Fibroblast of lung (primary cell): ENCODE measurements at regions not wholly inside any gene's neighbourhood (a gene's known extent, or its start where the extent isn't known, plus 50 kb on each side); places are given as distances from the start of the nearest gene placed in this dataset.
A peak's percentile ranks its signal among the peaks of the same experiment; 100 is the strongest.

Experiments used
- DNase-seq, 2 donors: peaks; one replicate each; pipeline versions ENCODE4 v3.0.0 to v3.0.0-alpha.2; 2010; ENCODE audit warnings: low read depth in 2 of 2
- H2AFZ ChIP-seq: 2 replicates; pipeline ENCODE4 v1.5.1; 2012; ENCODE audit warnings: low read length, control low read depth, inconsistent platforms
- H3K27ac ChIP-seq: 2 replicates; pipeline ENCODE4 v1.5.1; 2011; ENCODE audit warnings: low read length, control low read depth; ENCODE audit not compliant: insufficient read depth
- H3K27me3 ChIP-seq: 2 replicates; pipeline ENCODE4 v1.5.1; 2011; ENCODE audit warnings: mild to moderate bottlenecking, low read length; ENCODE audit not compliant: control insufficient read depth, insufficient read depth
- H3K36me3 ChIP-seq: 2 replicates; pipeline ENCODE4 v1.5.1; 2011; ENCODE audit warnings: low read length; ENCODE audit not compliant: control insufficient read depth, insufficient read depth
- H3K4me1 ChIP-seq: 2 replicates; pipeline ENCODE4 v1.5.1; 2011; ENCODE audit warnings: low read length; ENCODE audit not compliant: control insufficient read depth, insufficient read depth; ENCODE audit errors: extremely low read depth
- H3K4me2 ChIP-seq: 2 replicates; pipeline ENCODE4 v1.5.1; 2011; ENCODE audit warnings: low read length, control low read depth; ENCODE audit not compliant: insufficient read depth; ENCODE audit errors: extremely low read depth
- H3K4me3 ChIP-seq, 4 experiments: fragments of 200-600 bp in 1 of 4; sonication (generic) in 1 of 4; replicated peaks in 1 of 4; 2 replicates each; pipeline ENCODE4 v1.5.1; 2011 to 2016; ENCODE audit warnings: low read length in 4 of 4, low read depth in 3 of 4, mild to moderate bottlenecking in 3 of 4, control low read depth in 2 of 4, inconsistent platforms in 1 of 4, mixed read lengths in 1 of 4; ENCODE audit not compliant: insufficient read depth in 1 of 4; ENCODE audit errors: control extremely low read depth in 1 of 4
- H3K79me2 ChIP-seq: 2 replicates; pipeline ENCODE4 v1.5.1; 2012; ENCODE audit warnings: mild to moderate bottlenecking, low read length, inconsistent platforms; ENCODE audit not compliant: control insufficient read depth, insufficient read depth
- H3K9ac ChIP-seq: 2 replicates; pipeline ENCODE4 v1.5.1; 2011; ENCODE audit warnings: mild to moderate bottlenecking, low read length, control low read depth; ENCODE audit not compliant: insufficient read depth
- H3K9me3 ChIP-seq: 2 replicates; pipeline ENCODE4 v1.5.1; 2012; ENCODE audit warnings: low read depth, low read length; ENCODE audit not compliant: control insufficient read depth, insufficient read depth
- H4K20me1 ChIP-seq: 2 replicates; pipeline ENCODE4 v1.5.1; 2011; ENCODE audit warnings: low read length; ENCODE audit not compliant: control insufficient read depth, insufficient read depth; ENCODE audit errors: extremely low read depth
- EZH2 ChIP-seq: IDR thresholded peaks from 2 replicates; pipeline ENCODE4 v1.5.1; 2012; ENCODE audit warnings: low read length, control low read depth, mild to moderate bottlenecking; ENCODE audit errors: missing control alignments
- TF ChIP-seq, protein P1 (sequence below), 2 donors: IDR thresholded peaks in 1 of 2; conservative IDR thresholded peaks in 1 of 2; 1 replicate in 1 of 2; 2 replicates in 1 of 2; pipeline ENCODE4 v1.5.1; 2011 to 2012; ENCODE audit warnings: low read length in 2 of 2, control low read depth in 1 of 2, inconsistent platforms in 1 of 2, low read depth in 1 of 2, mild to moderate bottlenecking in 1 of 2

DNA sequence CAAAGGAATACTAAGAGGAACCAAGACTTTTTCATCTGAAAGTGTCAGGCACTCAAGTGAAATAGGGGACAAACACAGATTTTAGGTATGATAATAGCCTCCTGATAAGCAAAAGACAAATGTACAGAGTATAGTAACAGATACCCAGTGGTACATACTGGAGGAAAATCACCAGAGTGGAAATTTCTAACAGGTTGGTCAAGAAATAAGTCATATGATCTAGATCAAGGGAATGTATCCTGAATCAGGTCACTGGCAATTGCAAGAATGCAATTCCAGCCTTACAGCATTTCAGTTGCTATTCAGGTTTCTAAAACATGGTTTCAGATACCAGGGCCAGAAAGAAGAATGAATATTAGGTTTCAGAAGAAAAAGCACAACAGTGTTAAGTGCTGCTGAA, 82.2 kb upstream of the SLCO6A1 start:
- Histone ChIP-seq H3K36me3 (no peaks in the 10 kb centered on the region), H3K4me1 (no peaks in the 10 kb centered on the region), H3K4me2 (no peak overlapping the region), H3K4me3 (no peak overlapping the region), H3K9ac (no peak overlapping the region), H3K9me3 (no peaks in the 10 kb centered on the region), H3K27me3 (no peaks in the 10 kb centered on the region), H3K79me2 (no peaks in the 10 kb centered on the region), H2AFZ (no peak overlapping the region), H3K27ac (no peak overlapping the region), H4K20me1 (no peaks in the 10 kb centered on the region)
- DNase-seq: no peak
- TF ChIP-seq EZH2: no peak
- TF ChIP-seq, protein P1, sequence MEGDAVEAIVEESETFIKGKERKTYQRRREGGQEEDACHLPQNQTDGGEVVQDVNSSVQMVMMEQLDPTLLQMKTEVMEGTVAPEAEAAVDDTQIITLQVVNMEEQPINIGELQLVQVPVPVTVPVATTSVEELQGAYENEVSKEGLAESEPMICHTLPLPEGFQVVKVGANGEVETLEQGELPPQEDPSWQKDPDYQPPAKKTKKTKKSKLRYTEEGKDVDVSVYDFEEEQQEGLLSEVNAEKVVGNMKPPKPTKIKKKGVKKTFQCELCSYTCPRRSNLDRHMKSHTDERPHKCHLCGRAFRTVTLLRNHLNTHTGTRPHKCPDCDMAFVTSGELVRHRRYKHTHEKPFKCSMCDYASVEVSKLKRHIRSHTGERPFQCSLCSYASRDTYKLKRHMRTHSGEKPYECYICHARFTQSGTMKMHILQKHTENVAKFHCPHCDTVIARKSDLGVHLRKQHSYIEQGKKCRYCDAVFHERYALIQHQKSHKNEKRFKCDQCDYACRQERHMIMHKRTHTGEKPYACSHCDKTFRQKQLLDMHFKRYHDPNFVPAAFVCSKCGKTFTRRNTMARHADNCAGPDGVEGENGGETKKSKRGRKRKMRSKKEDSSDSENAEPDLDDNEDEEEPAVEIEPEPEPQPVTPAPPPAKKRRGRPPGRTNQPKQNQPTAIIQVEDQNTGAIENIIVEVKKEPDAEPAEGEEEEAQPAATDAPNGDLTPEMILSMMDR (conservative IDR thresholded peaks at IDR 0.05 in 1 of 2, IDR thresholded peaks at IDR 0.05 in 1 of 2; ENCODE audit: low read depth in 1 of 2, low read length in 2 of 2): no peak

DNA sequence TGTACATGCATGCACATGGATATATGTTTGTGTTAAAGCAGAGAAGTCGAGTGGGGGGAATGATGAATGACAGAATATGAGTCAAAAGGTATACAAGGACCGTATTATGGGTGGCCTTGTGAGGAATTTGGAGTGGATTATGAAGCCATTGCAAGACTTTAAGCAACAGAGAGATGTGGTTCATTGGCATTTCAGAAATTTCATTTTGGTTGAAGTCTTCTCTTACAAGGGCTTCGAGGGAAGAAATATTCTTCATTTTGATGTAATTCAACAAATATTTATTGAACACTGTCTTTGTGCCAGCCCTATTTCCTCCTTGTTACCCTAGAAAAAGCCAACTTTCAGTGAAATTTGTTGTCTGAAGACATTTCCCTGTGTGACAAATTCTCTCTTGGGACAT, 83.9 kb upstream of the SLCO6A1 start:
- no peak overlapping the region for H3K4me2 ChIP-seq
- no peaks in the 10 kb centered on the region for H3K4me1 ChIP-seq
- H3K27ac ChIP-seq: no peak overlapping the region
- no peaks in the 10 kb centered on the region for H4K20me1 ChIP-seq
- no peaks in the 10 kb centered on the region for H3K79me2 ChIP-seq
- no peak overlapping the region for H3K9ac ChIP-seq
- no peak overlapping the region for H2AFZ ChIP-seq
- no peak for TF ChIP-seq EZH2
- TF ChIP-seq, protein P1 (conservative IDR thresholded peaks at IDR 0.05 in 1 of 2, IDR thresholded peaks at IDR 0.05 in 1 of 2; ENCODE audit: low read depth in 1 of 2, low read length in 2 of 2): no peak
- no peaks in the 10 kb centered on the region for H3K36me3 ChIP-seq
- H3K27me3 ChIP-seq: no peaks in the 10 kb centered on the region
- peak in 1 of 2 donors; percentile 52 for DNase-seq
- H3K9me3 ChIP-seq: no peaks in the 10 kb centered on the region
- H3K4me3 ChIP-seq: no peak overlapping the region

DNA sequence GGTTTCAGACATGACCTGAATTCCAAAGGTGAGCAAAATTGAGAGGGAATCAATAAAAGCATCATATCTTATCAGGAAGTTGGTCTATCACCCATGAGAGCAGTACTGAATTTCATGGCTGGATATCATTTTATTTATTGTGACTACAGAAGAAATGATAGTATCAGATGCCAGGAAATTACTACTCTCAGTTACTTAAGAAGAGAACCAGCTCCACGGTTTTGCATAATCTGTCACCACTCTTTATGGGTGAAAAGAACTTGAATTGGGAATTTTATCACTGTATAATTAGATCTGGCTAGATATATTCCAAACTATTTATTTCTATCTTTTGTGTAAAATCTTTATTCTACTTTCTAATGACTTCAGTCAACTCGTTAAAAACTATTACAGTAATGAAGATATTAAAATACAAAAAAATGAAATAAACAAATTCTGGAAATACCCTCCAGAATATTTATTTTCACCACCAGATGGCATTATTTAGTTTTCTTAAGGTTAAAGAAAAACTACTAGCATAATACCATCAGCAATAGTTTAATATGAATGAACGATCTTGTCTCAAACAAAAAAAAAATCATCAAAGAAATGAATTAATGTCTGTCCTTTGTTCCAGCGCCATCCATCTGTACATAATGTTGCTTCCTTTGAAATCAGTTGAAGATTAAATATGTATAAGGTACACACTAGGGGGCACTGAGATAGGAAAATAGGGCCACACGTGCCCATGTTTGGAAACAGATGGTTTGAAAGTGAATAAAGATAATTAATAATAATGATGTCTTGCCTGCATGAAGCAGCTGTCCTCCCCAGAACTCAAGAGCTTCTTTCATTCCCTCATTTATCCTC, 84.7 kb upstream of the SLCO6A1 start:
- H3K27me3 ChIP-seq: no peaks in the 10 kb centered on the region
- no peak overlapping the region for H3K4me3 ChIP-seq
- no peaks in the 10 kb centered on the region for H4K20me1 ChIP-seq
- H3K9ac ChIP-seq: no peak overlapping the region
- no peaks in the 10 kb centered on the region for H3K36me3 ChIP-seq
- no peak overlapping the region for H3K27ac ChIP-seq
- TF ChIP-seq, protein P1 (conservative IDR thresholded peaks at IDR 0.05 in 1 of 2, IDR thresholded peaks at IDR 0.05 in 1 of 2; ENCODE audit: low read depth in 1 of 2, low read length in 2 of 2): peak in 1 of 2 donors; percentile 20
- no peak for TF ChIP-seq EZH2
- no peak overlapping the region for H2AFZ ChIP-seq
- H3K79me2 ChIP-seq: no peaks in the 10 kb centered on the region
- no peaks in the 10 kb centered on the region for H3K9me3 ChIP-seq
- H3K4me2 ChIP-seq: no peak overlapping the region
- peak in 1 of 2 donors; percentile 47 for DNase-seq
- no peaks in the 10 kb centered on the region for H3K4me1 ChIP-seq
